ENCODE measurements at regions not wholly inside any gene's neighbourhood (a gene's known extent, or its start where the extent isn't known, plus 50 kb on each side); places are given as distances from the start of the nearest gene placed in this dataset.

DNA sequence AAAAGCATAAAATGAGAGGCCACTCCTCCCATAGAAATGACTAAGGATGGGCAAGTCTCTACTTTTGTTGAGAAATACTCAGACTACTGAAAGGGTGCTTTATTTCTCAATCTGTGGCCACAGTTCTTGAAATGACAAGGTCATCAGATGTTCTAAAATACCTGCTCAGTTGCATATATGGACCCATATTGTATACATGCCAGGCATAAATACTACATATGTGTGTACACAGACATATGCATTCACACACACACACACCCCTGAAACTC lies 691.5 kb upstream of the SORCS1 start:
- TF ChIP-seq ZNF629 (tag by site-specific recombination; IDR thresholded peaks at IDR 0.05) = no peak
- no peak for TF ChIP-seq ZNF423 (tag by site-specific recombination; IDR thresholded peaks at IDR 0.05)
